NT2/D1 (cell line): ENCODE measurements at regions not wholly inside any gene's neighbourhood (a gene's known extent, or its start where the extent isn't known, plus 50 kb on each side); places are given as distances from the start of the nearest gene placed in this dataset.

ENCODE experiments used
- YY1 ChIP-seq: IDR thresholded peaks from 2 replicates; pipeline ENCODE4 v1.6.1; 2011; ENCODE audit not compliant: insufficient read length, insufficient read depth
- ZNF274 ChIP-seq: IDR thresholded peaks from 2 replicates; pipeline ENCODE4 v1.6.1; 2011; ENCODE audit warnings: mild to moderate bottlenecking, low read depth, low read length

DNA sequence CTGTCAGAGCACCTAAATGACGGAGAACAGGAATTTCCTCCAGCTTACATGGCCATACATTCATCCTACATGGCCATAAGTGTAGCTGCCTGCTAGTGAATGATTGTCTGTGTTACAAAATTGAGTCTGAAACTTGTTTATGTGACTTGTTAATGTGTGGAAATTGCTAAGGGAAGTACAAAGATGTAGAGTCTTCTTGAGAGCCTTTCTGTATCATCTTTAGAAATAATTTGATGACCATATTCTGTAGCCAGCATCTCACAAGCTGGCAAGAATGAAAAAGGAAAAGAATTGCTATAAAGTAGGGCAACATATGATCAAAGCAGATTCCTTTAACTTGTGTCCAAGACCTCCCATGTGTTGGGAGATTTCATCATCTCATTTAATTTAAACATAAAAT, 339.2 kb upstream of the LRRC7 start:
- TF ChIP-seq YY1 (no peak), ZNF274 (no peak)
